ENCODE measurements at regions not wholly inside any gene's neighbourhood (a gene's known extent, or its start where the extent isn't known, plus 50 kb on each side); places are given as distances from the start of the nearest gene placed in this dataset.

DNA sequence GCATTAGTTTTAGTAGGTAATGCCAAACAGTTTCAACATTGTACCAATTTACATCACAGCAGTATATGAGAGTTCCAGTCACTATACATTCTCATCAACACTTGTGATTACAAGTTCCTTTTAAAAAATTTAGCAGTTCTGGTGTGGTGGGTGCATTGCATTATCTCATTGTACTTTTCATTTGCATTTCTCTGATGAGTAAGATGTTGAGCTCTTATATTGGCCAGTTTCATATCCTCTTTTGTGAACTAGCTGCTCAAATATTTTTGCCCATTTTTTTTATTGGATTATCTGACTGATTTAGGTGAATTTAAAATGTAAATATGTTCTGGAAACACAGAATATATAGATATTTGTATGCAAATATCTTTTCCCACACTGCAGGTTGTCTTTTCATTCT, 160.9 kb upstream of the NR3C1 start:
- H3K27ac ChIP-seq: no peak overlapping the region
- TF ChIP-seq POLR2A (IDR thresholded peaks at IDR 0.05): no peak
- TF ChIP-seq, protein P1, sequence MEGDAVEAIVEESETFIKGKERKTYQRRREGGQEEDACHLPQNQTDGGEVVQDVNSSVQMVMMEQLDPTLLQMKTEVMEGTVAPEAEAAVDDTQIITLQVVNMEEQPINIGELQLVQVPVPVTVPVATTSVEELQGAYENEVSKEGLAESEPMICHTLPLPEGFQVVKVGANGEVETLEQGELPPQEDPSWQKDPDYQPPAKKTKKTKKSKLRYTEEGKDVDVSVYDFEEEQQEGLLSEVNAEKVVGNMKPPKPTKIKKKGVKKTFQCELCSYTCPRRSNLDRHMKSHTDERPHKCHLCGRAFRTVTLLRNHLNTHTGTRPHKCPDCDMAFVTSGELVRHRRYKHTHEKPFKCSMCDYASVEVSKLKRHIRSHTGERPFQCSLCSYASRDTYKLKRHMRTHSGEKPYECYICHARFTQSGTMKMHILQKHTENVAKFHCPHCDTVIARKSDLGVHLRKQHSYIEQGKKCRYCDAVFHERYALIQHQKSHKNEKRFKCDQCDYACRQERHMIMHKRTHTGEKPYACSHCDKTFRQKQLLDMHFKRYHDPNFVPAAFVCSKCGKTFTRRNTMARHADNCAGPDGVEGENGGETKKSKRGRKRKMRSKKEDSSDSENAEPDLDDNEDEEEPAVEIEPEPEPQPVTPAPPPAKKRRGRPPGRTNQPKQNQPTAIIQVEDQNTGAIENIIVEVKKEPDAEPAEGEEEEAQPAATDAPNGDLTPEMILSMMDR (IDR thresholded peaks at IDR 0.05): no peak
- H3K4me1 ChIP-seq: no peaks in the 10 kb centered on the region
- no peak for DNase-seq
- H3K9me3 ChIP-seq: no peaks in the 10 kb centered on the region
- H3K36me3 ChIP-seq (ENCODE audit: low read depth, missing control alignments): no peaks in the 10 kb centered on the region
- intact Hi-C loops (cut with DNase I; ENCODE audit: low total_unique reads): no loop called here
- no peak overlapping the region for H3K4me3 ChIP-seq
- H3K27me3 ChIP-seq: no peaks in the 10 kb centered on the region

DNA sequence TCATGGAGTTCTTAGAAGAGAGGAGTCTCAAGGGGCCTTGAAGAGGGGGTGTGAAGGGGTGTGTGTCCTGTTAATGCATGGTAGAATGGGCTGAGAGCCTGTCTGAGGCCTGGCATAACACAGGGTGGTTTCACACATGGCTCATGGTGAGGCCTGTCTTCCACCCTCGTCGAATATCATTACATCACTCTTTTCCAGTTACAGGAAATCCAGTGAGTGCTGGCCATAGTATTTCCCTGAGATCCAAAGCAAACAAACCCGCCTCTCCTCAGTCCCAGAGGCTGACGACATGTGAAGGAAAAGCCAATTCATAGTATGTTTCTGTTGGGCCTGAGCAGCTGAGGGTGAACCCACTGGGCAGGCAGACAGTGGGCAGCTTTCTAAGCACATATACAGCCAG, 159.4 kb upstream of the NR3C1 start:
- no peaks in the 10 kb centered on the region for H3K4me1 ChIP-seq
- intact Hi-C loops (cut with DNase I; ENCODE audit: low total_unique reads): no loop called here
- no peaks in the 10 kb centered on the region for H3K36me3 ChIP-seq (ENCODE audit: low read depth, missing control alignments)
- H3K27ac ChIP-seq: no peak overlapping the region
- H3K9me3 ChIP-seq: no peaks in the 10 kb centered on the region
- no peak for DNase-seq
- H3K4me3 ChIP-seq: no peak overlapping the region
- H3K27me3 ChIP-seq: no peaks in the 10 kb centered on the region
- WGBS, 2 donors: 51 to 72% methylated on average over 4 of the region's 4 CpGs
- TF ChIP-seq, protein P1 (IDR thresholded peaks at IDR 0.05): no peak
- TF ChIP-seq POLR2A (IDR thresholded peaks at IDR 0.05): no peak

DNA sequence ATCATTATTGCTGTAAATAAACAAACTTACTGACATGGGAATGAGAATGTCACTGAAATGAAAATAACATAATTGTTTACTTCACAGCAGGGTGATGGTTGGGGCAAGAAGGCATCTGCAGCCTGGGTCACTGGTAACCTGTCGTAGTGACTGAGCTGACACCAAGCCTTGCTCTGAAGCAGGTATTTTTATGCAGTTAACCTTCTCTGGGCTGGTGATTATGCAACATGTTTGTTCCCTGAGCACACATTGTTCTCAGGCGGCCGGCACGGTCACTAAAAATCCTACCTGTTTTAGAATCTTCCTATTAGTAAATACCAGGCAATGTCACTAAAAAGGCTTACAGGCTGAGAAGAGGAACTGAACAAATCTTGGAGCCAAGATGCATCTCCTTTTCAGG, 157.7 kb upstream of the NR3C1 start:
- intact Hi-C loops (cut with DNase I; ENCODE audit: low total_unique reads): no loop called here
- Histone ChIP-seq H3K4me3 (no peak overlapping the region), H3K27me3 (no peaks in the 10 kb centered on the region), H3K27ac (no peak overlapping the region), H3K36me3 (ENCODE audit: low read depth, missing control alignments) (no peaks in the 10 kb centered on the region), H3K9me3 (no peaks in the 10 kb centered on the region), H3K4me1 (no peaks in the 10 kb centered on the region)
- no peak for TF ChIP-seq POLR2A (IDR thresholded peaks at IDR 0.05)
- TF ChIP-seq, protein P1 (IDR thresholded peaks at IDR 0.05): no peak
- no peak for DNase-seq
- 86 to 93% methylated on average over 4 of the region's 4 CpGs for WGBS, 2 donors

DNA sequence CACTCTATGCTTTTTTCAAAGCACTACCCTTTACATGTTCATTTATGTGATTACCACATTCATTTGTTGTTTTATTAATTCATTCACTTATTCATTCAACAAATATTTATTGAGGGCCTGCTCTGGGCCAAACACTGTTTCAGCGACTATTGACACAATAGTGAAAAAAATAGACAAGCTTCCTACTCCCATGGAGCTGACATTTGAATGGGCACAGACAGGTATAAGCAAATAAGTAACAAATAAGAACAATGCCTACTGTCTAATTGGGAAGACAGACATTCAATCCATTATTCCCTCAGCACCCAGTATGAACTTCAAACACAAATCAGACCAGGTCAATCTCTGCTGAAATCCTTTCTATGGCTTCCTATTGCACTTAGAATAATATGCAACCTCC, 156.9 kb upstream of the NR3C1 start:
- TF ChIP-seq POLR2A (IDR thresholded peaks at IDR 0.05): no peak
- TF ChIP-seq, protein P1 (IDR thresholded peaks at IDR 0.05): no peak
- WGBS, 2 donors: 90 to 95% methylated on average over 1 of the region's 1 CpG
- Histone ChIP-seq H3K4me1 (no peaks in the 10 kb centered on the region), H3K27me3 (no peaks in the 10 kb centered on the region), H3K27ac (no peak overlapping the region), H3K9me3 (no peaks in the 10 kb centered on the region), H3K36me3 (ENCODE audit: low read depth, missing control alignments) (no peaks in the 10 kb centered on the region), H3K4me3 (no peak overlapping the region)
- DNase-seq: no peak
- intact Hi-C loops (cut with DNase I; ENCODE audit: low total_unique reads): no loop called here

DNA sequence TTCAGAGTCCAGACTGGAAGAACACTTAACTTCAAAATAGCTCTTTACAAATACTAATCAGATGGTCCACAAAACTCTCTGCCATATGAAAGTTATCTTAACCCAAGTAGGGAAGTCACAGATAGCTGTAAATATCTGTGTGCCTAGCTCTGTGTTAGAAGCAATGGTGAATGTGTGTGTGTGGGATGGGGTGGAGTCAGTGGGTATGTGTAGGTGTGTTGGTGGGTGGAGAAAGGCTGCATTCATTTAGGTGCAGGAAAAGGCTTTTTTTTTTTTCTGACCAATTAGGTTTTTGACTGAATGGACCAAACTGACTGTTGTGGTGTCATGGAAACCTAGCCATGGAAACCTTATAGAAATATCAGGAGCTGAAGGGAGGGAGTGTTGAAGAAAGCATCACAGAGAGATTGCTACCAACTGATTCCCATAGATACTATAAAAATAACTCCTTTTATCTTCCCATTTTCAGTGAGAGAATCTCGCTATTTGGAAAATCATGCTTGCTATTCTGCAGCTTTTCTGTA, 156.2 kb upstream of the NR3C1 start:
- H3K27me3 ChIP-seq: no peaks in the 10 kb centered on the region
- no peak overlapping the region for H3K27ac ChIP-seq
- H3K4me3 ChIP-seq: no peak overlapping the region
- no peaks in the 10 kb centered on the region for H3K36me3 ChIP-seq (ENCODE audit: low read depth, missing control alignments)
- intact Hi-C loops (cut with DNase I; ENCODE audit: low total_unique reads): no loop called here
- no peaks in the 10 kb centered on the region for H3K9me3 ChIP-seq
- 95% methylated on average over 1 of the region's 1 CpG for WGBS, 2 donors
- no peaks in the 10 kb centered on the region for H3K4me1 ChIP-seq
- DNase-seq: no peak
- no peak for TF ChIP-seq POLR2A (IDR thresholded peaks at IDR 0.05)
- TF ChIP-seq, protein P1 (IDR thresholded peaks at IDR 0.05): no peak
